ENCODE measurements at regions not wholly inside any gene's neighbourhood (a gene's known extent, or its start where the extent isn't known, plus 50 kb on each side); places are given as distances from the start of the nearest gene placed in this dataset.

DNA sequence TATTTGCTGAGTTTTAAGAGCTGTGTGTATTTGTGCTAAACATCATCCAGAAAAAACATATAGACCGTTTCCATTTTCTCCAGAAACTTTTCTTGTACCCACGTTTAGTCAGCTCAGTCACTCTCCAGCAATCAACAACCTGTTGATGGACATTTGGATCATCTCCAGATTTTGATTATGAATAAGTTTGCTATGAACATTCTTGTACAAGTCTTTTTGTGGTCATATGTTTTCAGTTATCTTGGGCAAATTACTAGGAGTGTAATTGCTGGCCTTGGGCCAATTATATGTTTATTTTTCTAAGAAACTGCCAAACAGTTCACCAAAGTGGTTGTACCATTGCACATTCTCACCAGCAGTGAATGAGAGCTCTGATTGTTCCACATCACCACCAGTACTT, 221.8 kb downstream of the CENPF start:
- no peak for TF ChIP-seq GATA3 (IDR thresholded peaks at IDR 0.05; ENCODE audit: low read depth, low read length)
- no peak for TF ChIP-seq GATA2 (IDR thresholded peaks at IDR 0.05; ENCODE audit: low read depth, low read length)
